ENCODE measurements at regions not wholly inside any gene's neighbourhood (a gene's known extent, or its start where the extent isn't known, plus 50 kb on each side); places are given as distances from the start of the nearest gene placed in this dataset.

GRCh38 chr19:31512181-31512970 is 163.1 kb upstream of the TSHZ3 start:
- TF ChIP-seq ZFX (IDR thresholded peaks at IDR 0.05) (no peak), CTCF (conservative IDR thresholded peaks at IDR 0.05) (no peak)
- H3K27ac ChIP-seq = no peak overlapping the region

- no peak for TF ChIP-seq ZFX (IDR thresholded peaks at IDR 0.05)
- TF ChIP-seq CTCF (conservative IDR thresholded peaks at IDR 0.05) = no peak
- H3K27ac ChIP-seq = no peak overlapping the region
Observed at GRCh38 chr19:31513841-31514240, 164.6 kb upstream of the TSHZ3 start.

GRCh38 chr19:31515931-31516330 is 166.7 kb upstream of the TSHZ3 start:
- no peak overlapping the region for H3K27ac ChIP-seq
- TF ChIP-seq CTCF (conservative IDR thresholded peaks at IDR 0.05) (no peak), ZFX (IDR thresholded peaks at IDR 0.05) (no peak)

- TF ChIP-seq ZFX (IDR thresholded peaks at IDR 0.05) (no peak), CTCF (conservative IDR thresholded peaks at IDR 0.05) (no peak)
Observed at GRCh38 chr19:31516756-31517155, 167.5 kb upstream of the TSHZ3 start.

GRCh38 chr19:31517224-31518180 is 168.3 kb upstream of the TSHZ3 start:
- no peak for TF ChIP-seq CTCF (conservative IDR thresholded peaks at IDR 0.05)
- no peak for TF ChIP-seq ZFX (IDR thresholded peaks at IDR 0.05)
- no peak overlapping the region for H3K27ac ChIP-seq

More at GRCh38 chr19:31516756-31517155, 167.5 kb upstream of the TSHZ3 start:
- H3K27ac ChIP-seq = no peak overlapping the region

- H3K27ac ChIP-seq = no peak overlapping the region
- TF ChIP-seq ZFX (IDR thresholded peaks at IDR 0.05) = no peak
- no peak for TF ChIP-seq CTCF (conservative IDR thresholded peaks at IDR 0.05)
Observed at GRCh38 chr19:31518216-31519020, 169.2 kb upstream of the TSHZ3 start.

Measured in C4-2B (cell line).